Hematopoietic multipotent progenitor cell treated with erythropoietin and hydrocortisone succinate and interleukin-3 and kit ligand, for 17 days (in vitro differentiated cells): ENCODE measurements at regions not wholly inside any gene's neighbourhood (a gene's known extent, or its start where the extent isn't known, plus 50 kb on each side); places are given as distances from the start of the nearest gene placed in this dataset.
"Not testable (repeated sequence)": the region's sequence is repeated elsewhere in the genome, so short reads cannot be mapped to it uniquely, and the experiment has no call there.

Source experiments
- DNase-seq: peaks from one replicate; pipeline ENCODE4 v3.0.0-alpha.2; 2015; ENCODE audit warnings: low spot score

- peak; percentile 10 for DNase-seq
Observed at GRCh38 chr1:30123896-30124295, 599.5 kb downstream of the MATN1 start.

DNA sequence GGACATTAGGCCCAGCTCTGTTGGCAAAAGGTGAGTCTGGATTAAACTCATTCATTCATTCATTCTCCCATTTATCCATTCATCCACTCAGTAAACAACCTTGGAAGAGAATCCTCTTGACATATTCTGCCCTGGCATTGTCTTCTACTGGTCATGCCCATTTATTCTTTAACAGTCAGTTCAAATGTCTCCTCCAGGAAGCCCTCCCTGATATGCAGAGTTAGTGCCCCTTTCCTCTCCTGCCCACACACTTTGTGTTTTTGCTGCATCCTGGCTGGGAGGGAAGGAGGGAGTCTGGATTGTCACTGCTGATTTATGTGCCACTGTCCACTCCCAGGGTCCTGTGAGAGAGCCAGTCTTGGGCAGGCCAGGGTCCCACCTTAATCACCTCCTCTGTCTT, 600.3 kb downstream of the MATN1 start:
- DNase-seq: no peak

DNA sequence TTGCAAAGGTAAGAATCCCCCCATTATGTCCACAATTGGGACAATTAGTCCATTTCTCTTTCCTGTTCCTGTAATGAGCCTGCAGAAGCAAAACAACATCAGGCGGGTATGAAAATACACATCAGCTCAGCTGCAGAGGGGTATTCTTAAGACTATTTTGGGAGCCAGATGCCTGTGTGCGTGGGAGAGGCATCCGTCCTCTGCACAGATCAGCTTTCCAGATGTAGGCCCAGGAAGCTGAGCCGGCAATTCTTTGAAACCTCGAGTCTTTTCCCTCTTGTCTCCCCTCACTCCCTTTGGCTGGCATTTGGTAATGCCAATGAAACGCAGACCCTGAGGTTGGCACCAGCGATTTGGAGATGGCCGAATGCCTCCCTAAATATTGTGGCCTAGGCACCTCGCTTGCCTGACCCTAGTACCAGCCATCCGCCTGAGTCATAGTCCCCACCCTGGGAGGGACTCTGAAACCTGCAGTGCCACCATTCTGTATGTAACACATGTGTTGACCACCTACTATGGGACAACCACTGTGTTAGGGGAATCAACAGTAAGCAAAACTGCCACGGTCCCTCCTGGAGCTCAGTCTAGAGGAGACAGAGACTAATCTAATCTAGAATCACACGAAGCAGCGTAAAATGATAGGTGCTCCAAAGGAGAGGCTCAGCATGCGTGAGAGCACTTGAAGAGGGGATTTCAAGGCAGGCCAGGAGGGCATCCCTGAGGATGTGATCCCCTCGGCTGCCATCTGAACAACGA, 603.0 kb downstream of the MATN1 start:
- DNase-seq: no peak

- DNase-seq: no peak
Observed at GRCh38 chr1:30117685-30118084, 605.7 kb downstream of the MATN1 start.

GRCh38 chr1:30111431-30111830, 612.0 kb downstream of the MATN1 start:
- no peak for DNase-seq

- no peak for DNase-seq
Observed at GRCh38 chr1:30110846-30111245, 612.5 kb downstream of the MATN1 start.

GRCh38 chr1:30109853-30110252, 613.5 kb downstream of the MATN1 start:
- no peak for DNase-seq

GRCh38 chr1:30108186-30108585, 615.2 kb downstream of the MATN1 start:
- no peak for DNase-seq

DNA sequence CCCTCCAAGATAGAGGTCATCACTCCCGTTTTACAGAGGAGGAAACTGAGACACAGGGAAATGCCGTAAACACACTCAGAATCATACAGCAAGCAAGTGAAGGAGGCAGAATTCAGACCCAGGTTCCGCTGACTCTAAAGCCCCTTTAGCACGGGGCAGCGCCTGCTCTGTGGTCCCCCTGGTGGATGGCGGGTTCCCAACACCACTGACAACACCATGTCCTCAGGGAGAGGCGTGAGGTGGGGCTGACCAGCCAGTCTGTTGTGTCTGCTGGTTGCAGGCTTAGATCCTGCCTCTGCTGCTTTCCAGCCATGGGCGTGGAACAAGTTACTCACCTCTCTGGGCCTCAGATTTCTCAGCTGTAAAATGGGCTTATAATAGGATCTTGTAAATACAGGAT, 617.3 kb downstream of the MATN1 start:
- DNase-seq: no peak

- no peak for DNase-seq
Observed at GRCh38 chr1:30104551-30104950, 618.8 kb downstream of the MATN1 start.

DNA sequence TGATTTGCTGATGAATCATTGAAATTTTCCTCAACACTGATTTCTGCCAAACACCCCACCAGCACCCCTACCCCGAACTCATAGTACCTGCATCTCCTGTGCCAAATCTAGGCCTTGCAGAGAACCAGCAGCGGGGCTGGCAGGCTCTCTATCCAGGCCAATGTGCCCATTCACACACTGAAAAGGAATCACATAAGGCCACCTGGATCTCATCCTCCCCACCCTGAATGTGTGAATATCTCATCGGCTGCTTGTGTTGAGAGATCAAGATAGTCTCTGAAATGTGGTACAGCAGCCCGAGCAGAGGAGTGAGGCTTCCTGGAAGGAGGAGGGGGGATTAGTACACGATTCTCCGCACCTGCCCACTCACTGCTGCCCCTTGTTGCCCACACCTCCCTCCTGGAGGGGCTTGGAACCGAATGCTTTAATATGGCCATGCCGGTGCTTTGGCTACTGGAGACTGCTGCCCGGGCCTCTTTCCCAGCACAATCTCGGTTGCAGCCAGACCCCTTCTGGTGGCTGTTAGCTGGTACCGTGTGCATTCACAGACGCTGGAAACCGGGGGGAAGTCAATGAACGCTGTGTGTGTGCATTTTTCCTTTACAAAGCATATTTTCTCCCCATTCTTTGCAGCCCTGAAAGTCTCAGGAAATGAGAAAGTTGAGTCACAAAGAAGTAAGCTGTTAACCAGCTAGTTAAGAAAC, 619.5 kb downstream of the MATN1 start:
- DNase-seq: no peak

- DNase-seq: no peak
Observed at GRCh38 chr1:30102605-30103004, 620.8 kb downstream of the MATN1 start.

DNA sequence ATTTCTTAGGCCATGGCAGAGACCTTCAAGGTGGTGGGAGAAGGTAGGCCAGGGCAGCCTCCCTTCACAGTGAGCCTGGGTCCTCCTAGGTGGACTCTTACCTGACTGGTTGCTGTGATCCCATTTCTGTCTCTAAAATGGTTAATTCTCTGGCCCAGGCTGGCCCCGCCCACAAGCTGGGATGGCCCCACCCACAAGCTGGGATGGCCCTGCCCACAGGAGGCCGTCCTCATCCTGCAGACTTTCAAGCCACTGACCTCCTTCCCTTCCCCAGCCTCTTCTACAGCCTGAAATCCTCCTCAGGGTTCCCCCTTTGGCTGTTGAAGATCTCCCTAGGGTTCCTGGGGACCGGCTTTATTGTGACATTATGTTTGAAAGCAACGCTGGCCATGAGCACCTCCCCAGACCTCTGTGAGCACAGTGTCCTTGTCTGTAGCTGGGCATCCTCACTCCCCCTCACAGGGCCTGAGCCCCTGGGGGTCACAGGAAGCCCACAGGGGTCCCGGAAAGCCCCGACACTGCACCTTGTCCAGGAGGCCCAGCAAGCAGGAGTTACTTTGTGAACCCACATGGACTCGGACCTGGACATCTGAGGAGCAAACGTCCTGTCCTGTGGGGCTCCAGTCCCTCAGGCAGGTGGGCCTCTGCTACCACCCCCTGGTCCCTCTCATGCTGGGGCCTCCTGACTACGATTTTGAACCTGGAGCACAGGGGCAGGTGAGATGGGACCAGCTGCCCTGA, 621.7 kb downstream of the MATN1 start:
- DNase-seq: no peak

GRCh38 chr1:30101016-30101415, 622.4 kb downstream of the MATN1 start:
- no peak for DNase-seq

- no peak for DNase-seq
Observed at GRCh38 chr1:30100524-30100862, 622.9 kb downstream of the MATN1 start.

DNA sequence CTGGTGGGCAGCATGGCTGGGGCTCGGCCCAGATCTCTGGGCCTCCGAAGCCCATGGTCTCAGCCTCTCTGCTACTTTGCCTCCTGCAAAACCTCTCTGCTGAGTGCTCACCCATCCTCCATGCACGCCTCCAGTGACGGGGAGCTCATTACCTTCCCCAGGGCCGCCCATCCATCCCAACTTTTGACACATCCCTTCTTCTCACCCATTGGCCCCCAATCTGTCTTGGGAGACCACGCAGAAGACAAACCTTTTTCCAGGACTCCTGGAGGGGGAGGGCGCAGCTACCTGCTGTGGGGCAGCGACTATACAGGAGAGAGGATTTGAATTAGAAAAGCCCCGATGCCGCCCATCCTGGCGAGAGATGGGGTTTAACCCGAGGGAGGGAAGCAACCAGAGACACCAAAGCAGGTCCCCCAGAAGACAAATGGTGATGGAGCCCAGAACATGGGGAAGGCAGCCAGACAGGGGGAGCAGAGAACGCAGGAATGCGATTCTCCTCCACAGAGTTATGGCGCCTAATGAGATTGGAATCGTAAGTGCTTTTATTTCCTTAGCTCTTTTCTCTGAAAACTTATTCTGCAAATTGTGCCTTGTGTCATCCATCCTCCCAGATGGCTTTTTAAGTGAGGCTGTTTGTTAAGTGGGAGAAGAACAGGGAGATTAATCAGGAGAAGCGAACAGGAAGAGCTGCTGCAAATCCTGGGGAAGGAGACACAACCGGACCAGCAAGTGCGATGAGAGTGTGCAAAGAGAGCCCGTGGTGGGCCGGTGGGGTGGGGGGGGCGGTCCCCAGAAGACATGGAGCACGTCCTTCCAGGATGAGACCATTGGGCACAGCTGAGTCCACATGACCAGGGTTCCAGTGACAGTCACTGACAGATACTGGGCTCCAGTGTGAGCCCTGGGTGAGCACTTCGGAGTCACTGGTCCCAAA, 623.5 kb downstream of the MATN1 start:
- no peak for DNase-seq

- not testable (repeated sequence) for DNase-seq
Observed at GRCh38 chr1:30097851-30098250, 625.5 kb downstream of the MATN1 start.

DNA sequence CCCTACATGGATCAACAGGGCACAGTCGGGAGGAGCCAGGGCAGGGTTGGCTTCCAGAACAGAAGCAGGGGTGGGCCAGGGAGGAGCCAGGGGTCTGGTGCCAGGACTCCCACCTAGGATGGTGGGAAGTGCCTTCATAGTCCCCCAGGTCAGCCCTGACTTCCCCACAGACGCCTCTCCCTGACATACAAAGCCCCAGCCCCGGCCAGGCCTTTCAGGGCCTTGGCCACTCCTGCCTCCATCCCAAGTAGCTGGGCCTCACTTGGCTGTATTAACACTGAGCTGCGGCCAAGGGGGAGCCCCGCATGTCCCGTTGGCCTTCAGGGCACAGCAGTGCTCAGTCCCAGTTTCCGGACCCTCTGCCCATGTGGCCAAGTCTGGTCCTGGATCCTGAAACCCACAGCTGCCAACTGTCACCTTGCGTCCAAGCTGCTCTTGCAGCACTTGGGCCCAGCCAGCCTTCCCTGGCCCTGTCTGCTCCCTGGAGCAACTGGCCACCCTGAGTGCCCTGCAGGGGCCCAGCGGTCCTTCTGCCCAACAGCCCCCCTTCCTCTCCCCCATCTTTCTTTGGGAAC, 627.8 kb downstream of the MATN1 start:
- no peak for DNase-seq

DNA sequence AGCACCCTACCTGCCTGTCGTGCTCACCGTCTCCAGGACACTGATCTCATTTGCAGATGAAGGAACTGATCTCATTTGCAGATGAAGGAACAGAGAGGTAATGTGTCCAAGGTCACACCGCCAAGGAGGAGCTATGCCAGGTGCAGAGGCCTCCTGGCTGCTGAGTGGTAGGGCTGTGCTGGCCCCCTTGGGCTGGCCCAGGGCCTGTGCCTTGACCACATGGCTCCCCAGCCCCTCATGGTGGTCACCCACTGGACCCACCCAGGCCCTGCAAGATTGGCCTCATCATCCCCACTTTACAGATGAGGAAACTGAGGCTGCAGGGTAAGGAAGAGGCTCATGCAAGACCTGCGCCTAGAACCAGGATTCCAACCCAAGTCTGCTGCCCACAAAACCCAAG, 628.3 kb downstream of the MATN1 start:
- DNase-seq: no peak

- no peak for DNase-seq
Observed at GRCh38 chr1:30092051-30092858, 631.1 kb downstream of the MATN1 start.
